ENCODE measurements at regions not wholly inside any gene's neighbourhood (a gene's known extent, or its start where the extent isn't known, plus 50 kb on each side); places are given as distances from the start of the nearest gene placed in this dataset.

- 93 to 96% methylated on average over 4 to 5 of the region's 5 CpGs for WGBS, 2 experiments (ENCODE audit: insufficient coverage in 2 of 2)
- Histone ChIP-seq H3K27ac (ENCODE audit: low read depth, low read length, severe bottlenecking) (no peak overlapping the region), H3K9me3 (ENCODE audit: control insufficient read depth, low read length) (peaks cover 14% of the 10 kb centered on the region), H3K4me1 (ENCODE audit: control insufficient read depth, insufficient read depth, low read length, poor library complexity, severe bottlenecking) (peaks cover 21% of the 10 kb centered on the region), H3K4me3 (ENCODE audit: extremely low read depth, insufficient read depth, low read length, poor library complexity, severe bottlenecking) (no peak overlapping the region), H3K36me3 (ENCODE audit: control insufficient read depth, insufficient read depth, low read length) (no peaks in the 10 kb centered on the region)
Measured at GRCh38 chr15:70194266-70194665, 96.5 kb upstream of the TLE3 start.

GRCh38 chr15:70193734-70194133 lies 96.0 kb upstream of the TLE3 start:
- Histone ChIP-seq H3K36me3 (ENCODE audit: control insufficient read depth, insufficient read depth, low read length) (no peaks in the 10 kb centered on the region), H3K9me3 (ENCODE audit: control insufficient read depth, low read length) (peaks cover 14% of the 10 kb centered on the region), H3K4me1 (ENCODE audit: control insufficient read depth, insufficient read depth, low read length, poor library complexity, severe bottlenecking) (peaks cover 21% of the 10 kb centered on the region), H3K4me3 (ENCODE audit: extremely low read depth, insufficient read depth, low read length, poor library complexity, severe bottlenecking) (no peak overlapping the region), H3K27ac (ENCODE audit: low read depth, low read length, severe bottlenecking) (no peak overlapping the region)
- 84 to 93% methylated on average over 9 of the region's 9 CpGs for WGBS, 2 experiments (ENCODE audit: insufficient coverage in 2 of 2)

- H3K4me3 ChIP-seq (ENCODE audit: extremely low read depth, insufficient read depth, low read length, poor library complexity, severe bottlenecking), result no peak overlapping the region
- H3K36me3 ChIP-seq (ENCODE audit: control insufficient read depth, insufficient read depth, low read length), result no peaks in the 10 kb centered on the region
- WGBS, 2 experiments (ENCODE audit: insufficient coverage in 2 of 2), result 92 to 99% methylated on average over 6 to 9 of the region's 9 CpGs
- H3K9me3 ChIP-seq (ENCODE audit: control insufficient read depth, low read length), result peaks cover 14% of the 10 kb centered on the region
- H3K4me1 ChIP-seq (ENCODE audit: control insufficient read depth, insufficient read depth, low read length, poor library complexity, severe bottlenecking), result peaks cover 21% of the 10 kb centered on the region
- no peak overlapping the region for H3K27ac ChIP-seq (ENCODE audit: low read depth, low read length, severe bottlenecking)
Measured at GRCh38 chr15:70192490-70192889, 94.8 kb upstream of the TLE3 start.

- Histone ChIP-seq H3K4me3 (ENCODE audit: extremely low read depth, insufficient read depth, low read length, poor library complexity, severe bottlenecking) (no peak overlapping the region), H3K9me3 (ENCODE audit: control insufficient read depth, low read length) (peaks cover 14% of the 10 kb centered on the region), H3K36me3 (ENCODE audit: control insufficient read depth, insufficient read depth, low read length) (no peaks in the 10 kb centered on the region), H3K4me1 (ENCODE audit: control insufficient read depth, insufficient read depth, low read length, poor library complexity, severe bottlenecking) (peaks cover 16% of the 10 kb centered on the region), H3K27ac (ENCODE audit: low read depth, low read length, severe bottlenecking) (no peak overlapping the region)
- WGBS, 2 experiments (ENCODE audit: insufficient coverage in 2 of 2), result 94 to 97% methylated on average over 3 of the region's 3 CpGs
Measured at GRCh38 chr15:70192041-70192440, 94.3 kb upstream of the TLE3 start.

- 66 to 80% methylated on average over 5 of the region's 5 CpGs for WGBS, 2 experiments (ENCODE audit: insufficient coverage in 2 of 2)
Measured at GRCh38 chr15:70190965-70191364, 93.2 kb upstream of the TLE3 start.

GRCh38 chr15:70189826-70190695 lies 92.3 kb upstream of the TLE3 start:
- 88 to 92% methylated on average over 12 to 19 of the region's 20 CpGs for WGBS, 2 experiments (ENCODE audit: insufficient coverage in 2 of 2)
- no peak overlapping the region for H3K27ac ChIP-seq (ENCODE audit: low read depth, low read length, severe bottlenecking)
- H3K4me1 ChIP-seq (ENCODE audit: control insufficient read depth, insufficient read depth, low read length, poor library complexity, severe bottlenecking), result no peaks in the 10 kb centered on the region
- no peaks in the 10 kb centered on the region for H3K36me3 ChIP-seq (ENCODE audit: control insufficient read depth, insufficient read depth, low read length)
- no peak overlapping the region for H3K4me3 ChIP-seq (ENCODE audit: extremely low read depth, insufficient read depth, low read length, poor library complexity, severe bottlenecking)
- peaks cover 14% of the 10 kb centered on the region for H3K9me3 ChIP-seq (ENCODE audit: control insufficient read depth, low read length)

More at GRCh38 chr15:70190965-70191364, 93.2 kb upstream of the TLE3 start:
- H3K9me3 ChIP-seq (ENCODE audit: control insufficient read depth, low read length), result peaks cover 14% of the 10 kb centered on the region
- no peak overlapping the region for H3K4me3 ChIP-seq (ENCODE audit: extremely low read depth, insufficient read depth, low read length, poor library complexity, severe bottlenecking)
- H3K27ac ChIP-seq (ENCODE audit: low read depth, low read length, severe bottlenecking), result no peak overlapping the region
- no peaks in the 10 kb centered on the region for H3K36me3 ChIP-seq (ENCODE audit: control insufficient read depth, insufficient read depth, low read length)
- H3K4me1 ChIP-seq (ENCODE audit: control insufficient read depth, insufficient read depth, low read length, poor library complexity, severe bottlenecking), result peaks cover 6% of the 10 kb centered on the region

GRCh38 chr15:70188286-70188685 lies 90.6 kb upstream of the TLE3 start:
- WGBS, 2 experiments (ENCODE audit: insufficient coverage in 2 of 2), result 91 to 94% methylated on average over 3 of the region's 4 CpGs
- no peaks in the 10 kb centered on the region for H3K4me1 ChIP-seq (ENCODE audit: control insufficient read depth, insufficient read depth, low read length, poor library complexity, severe bottlenecking)
- no peak overlapping the region for H3K27ac ChIP-seq (ENCODE audit: low read depth, low read length, severe bottlenecking)
- H3K9me3 ChIP-seq (ENCODE audit: control insufficient read depth, low read length), result peaks cover 14% of the 10 kb centered on the region
- no peak overlapping the region for H3K4me3 ChIP-seq (ENCODE audit: extremely low read depth, insufficient read depth, low read length, poor library complexity, severe bottlenecking)
- no peaks in the 10 kb centered on the region for H3K36me3 ChIP-seq (ENCODE audit: control insufficient read depth, insufficient read depth, low read length)

- Histone ChIP-seq H3K9me3 (ENCODE audit: control insufficient read depth, low read length) (peaks cover 14% of the 10 kb centered on the region), H3K36me3 (ENCODE audit: control insufficient read depth, insufficient read depth, low read length) (no peaks in the 10 kb centered on the region), H3K4me1 (ENCODE audit: control insufficient read depth, insufficient read depth, low read length, poor library complexity, severe bottlenecking) (no peaks in the 10 kb centered on the region), H3K27ac (ENCODE audit: low read depth, low read length, severe bottlenecking) (no peak overlapping the region), H3K4me3 (ENCODE audit: extremely low read depth, insufficient read depth, low read length, poor library complexity, severe bottlenecking) (no peak overlapping the region)
- 88 to 90% methylated on average over 6 to 9 of the region's 9 CpGs for WGBS, 2 experiments (ENCODE audit: insufficient coverage in 2 of 2)
Measured at GRCh38 chr15:70187331-70187730, 89.6 kb upstream of the TLE3 start.

GRCh38 chr15:70186152-70186551 lies 88.4 kb upstream of the TLE3 start:
- WGBS, 2 experiments (ENCODE audit: insufficient coverage in 2 of 2), result 87 to 94% methylated on average over 4 to 6 of the region's 6 CpGs
- Histone ChIP-seq H3K4me3 (ENCODE audit: extremely low read depth, insufficient read depth, low read length, poor library complexity, severe bottlenecking) (no peak overlapping the region), H3K4me1 (ENCODE audit: control insufficient read depth, insufficient read depth, low read length, poor library complexity, severe bottlenecking) (no peaks in the 10 kb centered on the region), H3K9me3 (ENCODE audit: control insufficient read depth, low read length) (peaks cover 3% of the 10 kb centered on the region), H3K27ac (ENCODE audit: low read depth, low read length, severe bottlenecking) (no peak overlapping the region), H3K36me3 (ENCODE audit: control insufficient read depth, insufficient read depth, low read length) (no peaks in the 10 kb centered on the region)

- Histone ChIP-seq H3K4me3 (ENCODE audit: extremely low read depth, insufficient read depth, low read length, poor library complexity, severe bottlenecking) (no peak overlapping the region), H3K4me1 (ENCODE audit: control insufficient read depth, insufficient read depth, low read length, poor library complexity, severe bottlenecking) (no peaks in the 10 kb centered on the region), H3K36me3 (ENCODE audit: control insufficient read depth, insufficient read depth, low read length) (no peaks in the 10 kb centered on the region), H3K27ac (ENCODE audit: low read depth, low read length, severe bottlenecking) (no peak overlapping the region), H3K9me3 (ENCODE audit: control insufficient read depth, low read length) (no peaks in the 10 kb centered on the region)
- 78 to 86% methylated on average over 1 to 4 of the region's 5 CpGs for WGBS, 2 experiments (ENCODE audit: insufficient coverage in 2 of 2)
Measured at GRCh38 chr15:70185251-70185711, 87.6 kb upstream of the TLE3 start.

Measured in mesodermal cell (in vitro differentiated cells).